ENCODE measurements at regions not wholly inside any gene's neighbourhood (a gene's known extent, or its start where the extent isn't known, plus 50 kb on each side); places are given as distances from the start of the nearest gene placed in this dataset.

- no peak for TF ChIP-seq CTCF (IDR thresholded peaks at IDR 0.05)
- no peak for TF ChIP-seq EP300 (IDR thresholded peaks at IDR 0.05)
- no peak for TF ChIP-seq POLR2A (IDR thresholded peaks at IDR 0.05)
Measured at GRCh38 chr5:87776785-87777184, 364.1 kb upstream of the CCNH start.

Measured in tibial nerve (tissue), 4 donors.